AG10803 (cell line): ENCODE measurements at regions not wholly inside any gene's neighbourhood (a gene's known extent, or its start where the extent isn't known, plus 50 kb on each side); places are given as distances from the start of the nearest gene placed in this dataset.

Experiments
- DNase-seq: peaks from one replicate; pipeline ENCODE4 v3.0.0; 2010; ENCODE audit warnings: low read depth
- H3K4me3 ChIP-seq: 2 replicates; pipeline ENCODE4 v1.5.1; 2011; ENCODE audit warnings: mild to moderate bottlenecking, low read length, control low read depth
- TF ChIP-seq, protein P1 (sequence below): conservative IDR thresholded peaks from 2 replicates; pipeline ENCODE4 v1.5.1; 2011; ENCODE audit warnings: mild to moderate bottlenecking, low read length, control low read depth, inconsistent platforms

DNA sequence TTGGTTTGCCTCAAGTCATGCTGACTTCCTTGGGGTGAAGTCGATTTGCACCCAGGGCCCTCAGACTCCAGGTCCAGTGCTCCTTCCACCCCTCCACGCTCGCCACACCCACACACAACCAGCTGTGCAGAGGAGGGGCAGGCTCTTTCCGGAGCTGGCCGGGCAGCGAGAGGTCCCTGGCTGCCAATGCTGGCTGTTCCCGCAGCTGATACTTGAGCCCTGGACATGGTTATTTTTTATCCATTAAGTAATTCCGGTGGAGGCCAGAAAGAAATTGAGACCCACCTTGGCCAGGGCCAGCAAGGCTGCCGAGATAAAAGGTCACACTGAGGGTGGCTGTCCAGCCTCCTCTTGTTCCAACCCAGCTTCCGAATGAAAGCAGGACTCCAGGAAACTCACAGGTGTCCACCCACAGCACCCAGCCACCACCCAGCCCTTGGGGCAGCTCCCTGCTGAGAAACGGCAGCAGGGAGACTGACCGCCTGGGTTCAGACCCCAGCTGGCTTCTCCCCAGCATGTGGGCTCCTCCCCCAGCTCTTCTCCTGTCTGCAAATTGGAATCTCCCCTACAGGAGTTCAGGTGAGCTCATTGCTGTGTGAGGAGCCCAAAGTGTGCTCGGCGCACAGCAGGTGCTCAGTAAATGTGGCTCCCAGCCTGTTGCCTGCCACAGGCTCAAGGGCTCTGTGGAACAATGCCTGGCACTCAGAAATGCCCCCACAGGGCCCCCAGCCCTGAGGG, 77.8 kb downstream of the PDGFA start:
- TF ChIP-seq, protein P1, sequence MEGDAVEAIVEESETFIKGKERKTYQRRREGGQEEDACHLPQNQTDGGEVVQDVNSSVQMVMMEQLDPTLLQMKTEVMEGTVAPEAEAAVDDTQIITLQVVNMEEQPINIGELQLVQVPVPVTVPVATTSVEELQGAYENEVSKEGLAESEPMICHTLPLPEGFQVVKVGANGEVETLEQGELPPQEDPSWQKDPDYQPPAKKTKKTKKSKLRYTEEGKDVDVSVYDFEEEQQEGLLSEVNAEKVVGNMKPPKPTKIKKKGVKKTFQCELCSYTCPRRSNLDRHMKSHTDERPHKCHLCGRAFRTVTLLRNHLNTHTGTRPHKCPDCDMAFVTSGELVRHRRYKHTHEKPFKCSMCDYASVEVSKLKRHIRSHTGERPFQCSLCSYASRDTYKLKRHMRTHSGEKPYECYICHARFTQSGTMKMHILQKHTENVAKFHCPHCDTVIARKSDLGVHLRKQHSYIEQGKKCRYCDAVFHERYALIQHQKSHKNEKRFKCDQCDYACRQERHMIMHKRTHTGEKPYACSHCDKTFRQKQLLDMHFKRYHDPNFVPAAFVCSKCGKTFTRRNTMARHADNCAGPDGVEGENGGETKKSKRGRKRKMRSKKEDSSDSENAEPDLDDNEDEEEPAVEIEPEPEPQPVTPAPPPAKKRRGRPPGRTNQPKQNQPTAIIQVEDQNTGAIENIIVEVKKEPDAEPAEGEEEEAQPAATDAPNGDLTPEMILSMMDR, result no peak
- DNase-seq, result no peak
- H3K4me3 ChIP-seq, result no peak overlapping the region

DNA sequence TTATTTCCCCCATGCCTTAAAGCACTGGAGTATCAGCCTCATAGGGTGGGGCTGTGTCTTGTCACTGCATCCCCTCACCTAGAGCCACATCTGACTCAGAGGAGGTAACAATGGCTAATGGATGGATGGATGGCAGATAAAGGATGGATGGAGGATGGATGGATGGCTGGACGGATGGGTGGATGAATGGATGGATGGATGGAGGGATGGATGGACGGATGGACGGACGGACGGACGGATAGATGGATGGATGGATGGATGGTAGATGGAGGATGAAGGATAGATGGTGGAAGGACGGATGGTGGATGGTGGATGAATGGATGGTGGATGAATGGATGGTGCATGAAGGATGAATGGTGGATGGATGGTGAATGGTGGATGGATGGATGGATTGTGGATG, 77.2 kb downstream of the PDGFA start:
- TF ChIP-seq, protein P1, result no peak

DNA sequence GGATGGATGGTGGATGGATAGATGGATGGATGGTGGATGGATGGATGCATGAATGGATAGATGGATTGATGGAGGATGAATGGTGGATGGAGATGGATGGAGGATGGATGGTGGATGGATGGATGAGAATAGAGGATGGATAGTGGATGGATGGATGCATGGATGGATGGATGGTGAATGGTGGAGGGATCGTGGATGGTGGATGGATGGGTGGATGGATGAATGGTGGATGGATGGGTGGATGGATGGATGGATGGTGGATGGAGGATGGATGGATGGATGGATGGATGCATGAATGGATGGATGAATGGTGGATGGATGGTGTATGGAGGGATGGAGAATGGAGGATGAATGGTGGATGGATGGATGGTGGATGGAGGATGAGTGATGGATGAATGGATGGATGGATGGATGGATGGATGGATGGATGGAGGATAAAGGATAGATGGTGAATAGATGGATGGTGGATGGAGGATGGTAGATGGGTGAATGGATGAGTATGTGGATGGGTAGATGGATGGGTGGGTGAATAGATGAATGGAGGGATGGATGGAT, 76.3 kb downstream of the PDGFA start:
- DNase-seq, result no peak
- TF ChIP-seq, protein P1, result no peak
- no peak overlapping the region for H3K4me3 ChIP-seq

More for the DNA sequence above, 77.2 kb downstream of the PDGFA start:
- H3K4me3 ChIP-seq, result no peak overlapping the region
- no peak for DNase-seq

DNA sequence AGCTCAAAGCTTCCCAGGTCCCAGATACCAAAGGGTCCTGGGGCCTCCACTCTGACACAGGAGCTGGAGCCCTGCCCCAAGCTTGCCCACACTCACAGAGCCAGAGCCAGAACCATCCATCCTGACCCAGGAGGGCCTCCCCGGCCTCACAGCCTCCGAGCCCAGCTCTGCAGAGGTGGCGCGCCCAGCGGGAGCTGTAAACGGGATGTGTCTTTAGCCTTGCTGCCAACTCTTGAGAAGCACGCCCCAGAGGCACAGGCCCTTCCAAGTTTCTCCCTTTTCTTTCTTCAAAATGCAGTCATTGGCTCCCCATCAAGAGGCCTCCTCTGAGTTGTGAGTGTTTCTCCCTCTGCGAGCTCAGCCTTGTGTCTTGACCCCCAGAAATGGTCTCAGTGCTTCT, 75.0 kb downstream of the PDGFA start:
- DNase-seq, result no peak
- H3K4me3 ChIP-seq, result no peak overlapping the region
- TF ChIP-seq, protein P1, result no peak

DNA sequence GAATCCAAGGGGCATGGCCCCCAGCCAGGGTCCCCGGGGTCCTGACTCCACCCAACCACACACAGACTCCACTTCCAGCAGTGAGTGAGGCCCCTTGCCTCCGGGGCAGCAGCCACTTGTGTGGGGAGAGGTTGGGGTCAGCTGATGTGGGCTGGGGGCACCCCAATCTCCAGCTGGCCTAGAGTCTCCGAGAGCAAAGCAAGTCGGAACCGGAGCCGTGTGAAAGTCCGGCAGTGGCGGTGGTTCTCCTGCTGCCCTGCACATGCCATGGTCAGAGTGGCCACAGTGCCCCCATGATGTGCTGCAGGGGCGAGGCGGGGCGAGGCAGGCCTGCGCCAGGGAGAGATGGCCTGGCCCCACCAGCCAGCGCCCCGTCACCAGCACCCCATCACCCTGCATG, 74.6 kb downstream of the PDGFA start:
- no peak for DNase-seq
- no peak overlapping the region for H3K4me3 ChIP-seq
- TF ChIP-seq, protein P1, result no peak

DNA sequence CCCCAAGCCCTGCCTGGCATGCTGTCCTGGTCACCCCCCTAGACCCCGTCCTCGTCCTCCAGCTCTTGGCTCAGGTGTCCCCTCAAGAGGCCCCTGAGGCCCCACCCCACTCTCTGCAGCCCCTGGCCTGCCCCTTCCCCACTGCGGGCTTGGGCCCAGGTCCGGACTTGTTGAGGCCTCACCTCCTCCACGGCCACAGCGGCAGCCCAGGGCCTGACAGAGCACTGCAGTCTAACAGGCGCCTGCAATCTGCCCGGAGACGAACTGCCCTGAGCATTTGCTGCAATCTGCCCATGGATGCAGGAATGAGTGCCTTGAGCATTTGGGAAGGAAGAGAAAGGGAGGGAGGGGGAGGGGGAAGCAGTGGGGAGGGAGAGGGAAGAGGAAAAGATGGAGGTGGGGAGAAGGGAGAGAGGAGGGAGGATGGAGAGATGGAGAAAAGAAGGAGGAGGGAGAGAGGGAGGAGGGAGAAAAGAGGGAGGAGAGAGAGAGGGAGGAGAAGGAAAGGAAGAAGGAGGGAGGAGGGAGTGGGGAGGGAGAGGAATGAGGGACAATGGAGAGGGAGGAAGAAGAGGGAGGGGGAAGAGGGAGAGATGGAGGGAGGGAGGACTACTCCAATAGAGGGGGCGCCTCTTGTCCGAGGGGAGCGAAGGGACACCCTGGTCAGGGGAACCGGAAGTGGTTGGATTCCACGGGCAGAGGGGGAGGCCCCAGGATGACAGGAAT, 73.9 kb downstream of the PDGFA start:
- TF ChIP-seq, protein P1, result no peak
- H3K4me3 ChIP-seq, result no peak overlapping the region
- no peak for DNase-seq
